ENCODE measurements at regions not wholly inside any gene's neighbourhood (a gene's known extent, or its start where the extent isn't known, plus 50 kb on each side); places are given as distances from the start of the nearest gene placed in this dataset.

- DNase-seq (ENCODE audit: low spot score), result peak; percentile 37
Observed at GRCh38 chr15:77819851-77820728, 187.4 kb upstream of the LINGO1 start.

DNA sequence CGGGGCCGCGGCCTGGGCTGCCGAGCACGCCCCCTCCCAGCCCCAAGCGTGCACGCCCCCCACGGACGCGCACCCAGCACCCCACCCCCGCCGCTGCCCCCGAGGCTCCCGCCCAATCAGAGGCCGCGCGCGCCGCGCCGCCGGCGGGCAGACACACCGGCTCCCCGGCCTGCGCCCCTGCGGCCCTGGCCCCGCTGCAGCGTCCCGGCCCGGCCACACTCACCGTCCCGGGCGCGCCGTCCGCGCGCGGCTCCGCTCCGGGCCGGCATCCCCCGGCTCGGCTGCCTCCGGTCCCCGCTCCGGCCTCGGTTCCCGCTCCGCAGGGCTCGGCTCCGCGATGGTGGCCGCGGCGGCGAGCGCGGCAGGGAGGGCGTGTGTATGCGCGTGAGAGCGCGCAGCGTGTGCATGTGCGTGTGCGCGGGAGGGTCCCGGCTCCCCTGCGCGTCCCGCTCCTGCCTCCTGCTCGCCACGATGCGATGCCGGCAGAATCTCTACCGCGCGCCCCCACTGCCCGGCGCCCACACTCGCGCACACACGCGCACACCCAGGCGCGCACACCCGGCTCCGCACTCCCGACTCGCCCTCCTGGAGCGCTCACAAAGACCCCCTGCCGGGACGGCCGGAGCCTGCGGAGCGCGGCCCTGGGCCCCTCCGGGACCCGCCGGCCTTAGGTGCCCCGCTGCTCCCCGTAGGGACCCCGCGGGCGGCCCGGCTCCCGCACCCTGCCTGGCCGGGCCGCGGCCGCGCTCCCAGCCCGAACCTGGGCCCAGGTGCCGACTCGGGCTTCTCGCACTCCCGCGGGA lies 186.5 kb upstream of the LINGO1 start:
- DNase-seq (ENCODE audit: low spot score), result peak; percentile 36

DNA sequence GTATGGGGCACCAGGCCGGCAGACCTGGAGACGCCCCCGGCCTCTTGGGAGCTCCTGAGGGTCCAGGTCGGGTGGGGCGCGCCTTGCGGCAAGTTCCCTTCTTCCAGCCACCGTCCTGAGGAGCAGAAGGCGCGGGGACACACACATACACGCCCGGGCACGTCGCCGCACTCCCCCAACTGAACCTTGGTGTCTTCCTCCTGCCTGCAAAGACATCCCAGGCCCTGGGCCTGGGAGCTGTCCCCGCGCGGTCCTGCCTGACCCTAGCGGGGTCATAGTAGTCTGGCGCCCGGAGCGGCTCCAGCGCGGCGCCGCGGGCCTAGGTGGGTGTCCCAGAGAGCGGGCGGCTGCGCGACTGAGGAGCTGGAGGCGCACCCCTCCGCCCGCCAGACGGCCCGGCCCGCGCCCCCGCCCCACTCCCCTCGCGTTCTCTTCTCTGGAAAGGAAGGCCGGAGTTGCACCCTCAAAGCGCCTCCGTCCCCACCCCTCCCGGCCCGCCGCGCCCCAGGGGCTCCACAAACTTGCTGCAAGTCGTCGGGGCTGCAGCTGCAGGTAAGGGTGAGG lies 185.9 kb upstream of the LINGO1 start:
- DNase-seq (ENCODE audit: low spot score), result no peak

- no peak for DNase-seq (ENCODE audit: low spot score)
Observed at GRCh38 chr15:77817434-77817833, 184.7 kb upstream of the LINGO1 start.

DNA sequence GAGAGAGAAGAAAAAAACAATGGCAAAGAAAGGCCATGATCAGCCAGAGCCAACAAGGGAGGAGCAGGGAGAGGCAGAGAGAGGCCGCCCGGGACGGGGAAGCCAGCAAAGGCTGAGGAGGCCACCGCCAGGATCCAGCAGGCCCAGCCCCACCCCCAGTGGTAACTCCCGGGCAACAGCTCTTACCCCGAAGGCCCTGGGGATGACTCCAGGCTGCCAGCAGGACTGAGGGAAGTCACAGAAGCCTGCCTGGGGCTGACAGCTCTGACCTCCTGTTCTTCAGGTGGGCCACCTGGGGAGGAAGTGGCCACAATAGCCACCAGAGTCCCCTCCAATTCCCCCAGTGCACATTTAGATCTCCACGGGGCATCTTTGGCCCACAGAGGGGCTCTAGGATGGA lies 184.3 kb upstream of the LINGO1 start:
- DNase-seq (ENCODE audit: low spot score), result no peak

- DNase-seq (ENCODE audit: low spot score), result no peak
Observed at GRCh38 chr15:77815015-77815414, 182.3 kb upstream of the LINGO1 start.

DNA sequence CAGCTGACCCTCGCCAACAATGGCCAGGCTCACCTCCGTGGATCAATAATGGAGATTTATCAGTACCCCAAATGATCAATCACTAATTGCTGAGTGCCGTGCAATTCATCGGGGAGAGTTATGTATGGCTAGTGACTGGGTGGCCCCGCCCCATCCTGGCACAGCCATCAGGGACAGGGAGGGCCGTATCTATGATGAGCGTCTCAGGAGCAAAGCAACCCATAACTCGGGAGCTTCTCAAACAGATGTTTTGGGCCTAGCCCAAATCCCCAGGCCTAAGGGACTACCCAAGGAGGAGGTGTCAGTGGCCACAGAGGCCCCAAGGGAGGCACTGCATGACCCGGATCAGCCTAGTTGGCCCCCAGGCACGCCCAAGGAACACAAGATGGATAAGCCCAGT lies 180.0 kb upstream of the LINGO1 start:
- DNase-seq (ENCODE audit: low spot score), result no peak

GRCh38 chr15:77811270-77811669 lies 178.6 kb upstream of the LINGO1 start:
- no peak for DNase-seq (ENCODE audit: low spot score)

DNA sequence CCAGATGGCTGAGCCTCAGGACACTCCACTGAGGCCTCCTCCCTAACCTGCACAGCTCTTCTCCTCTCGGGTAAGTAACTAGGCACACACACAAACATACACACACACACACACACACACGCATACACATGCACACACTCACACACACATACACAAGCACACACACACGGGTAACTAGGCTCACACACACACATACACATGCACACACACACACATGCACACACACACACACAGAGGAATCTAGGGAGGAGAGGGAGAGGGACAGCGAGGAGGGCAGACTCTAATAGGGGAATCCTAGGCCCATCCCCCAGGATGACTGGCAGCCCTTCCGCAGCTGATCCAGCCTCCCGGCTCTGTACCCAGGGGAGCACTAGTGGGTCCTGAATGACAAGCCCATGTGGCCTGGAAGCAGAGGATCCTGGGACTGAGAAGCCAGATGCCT lies 177.4 kb upstream of the LINGO1 start:
- no peak for DNase-seq (ENCODE audit: low spot score)

GRCh38 chr15:77808581-77809177 lies 176.0 kb upstream of the LINGO1 start:
- DNase-seq (ENCODE audit: low spot score), result no peak

GRCh38 chr15:77808075-77808474 lies 175.4 kb upstream of the LINGO1 start:
- DNase-seq (ENCODE audit: low spot score), result no peak

GRCh38 chr15:77807611-77808010 lies 174.9 kb upstream of the LINGO1 start:
- no peak for DNase-seq (ENCODE audit: low spot score)

DNA sequence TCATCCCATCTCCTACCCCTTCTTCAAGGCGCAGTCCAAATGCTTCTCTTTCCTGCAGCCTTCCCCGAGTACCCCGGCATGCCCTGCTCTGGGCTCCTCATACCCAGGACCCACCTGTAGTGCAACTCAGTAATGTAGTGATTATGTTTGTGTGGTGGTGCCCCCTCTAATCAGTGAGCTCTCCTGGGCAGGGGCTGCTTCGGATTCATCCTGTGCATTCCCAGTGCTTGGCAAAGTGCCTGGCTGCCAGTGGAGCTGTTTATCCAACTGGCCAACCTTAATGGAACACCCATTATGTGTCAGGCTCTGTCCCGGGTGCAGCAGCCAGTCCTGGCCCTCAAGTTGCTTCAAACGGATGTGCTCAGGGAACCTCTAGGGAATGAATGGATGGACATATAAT lies 174.4 kb upstream of the LINGO1 start:
- no peak for DNase-seq (ENCODE audit: low spot score)

DNA sequence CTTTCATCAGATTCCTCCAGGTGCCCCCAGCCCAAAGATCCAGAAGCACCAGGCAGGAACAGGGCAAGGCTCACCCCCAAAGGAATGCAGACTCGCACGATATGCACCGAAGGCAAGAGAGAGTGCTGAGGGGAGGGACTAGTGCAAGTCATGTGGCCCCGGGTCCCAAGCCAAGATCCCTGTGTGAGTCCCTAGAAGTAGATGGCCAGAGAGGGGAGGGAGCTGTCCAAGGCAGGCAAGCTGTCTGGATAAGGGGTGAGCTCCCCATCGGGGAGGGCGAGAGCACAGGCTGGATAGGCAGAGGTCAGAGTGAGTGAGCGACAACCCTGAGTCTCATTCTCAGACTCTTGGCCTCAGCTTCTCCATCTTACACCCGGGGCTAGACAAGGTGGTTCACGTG lies 171.5 kb upstream of the LINGO1 start:
- DNase-seq (ENCODE audit: low spot score), result no peak

DNA sequence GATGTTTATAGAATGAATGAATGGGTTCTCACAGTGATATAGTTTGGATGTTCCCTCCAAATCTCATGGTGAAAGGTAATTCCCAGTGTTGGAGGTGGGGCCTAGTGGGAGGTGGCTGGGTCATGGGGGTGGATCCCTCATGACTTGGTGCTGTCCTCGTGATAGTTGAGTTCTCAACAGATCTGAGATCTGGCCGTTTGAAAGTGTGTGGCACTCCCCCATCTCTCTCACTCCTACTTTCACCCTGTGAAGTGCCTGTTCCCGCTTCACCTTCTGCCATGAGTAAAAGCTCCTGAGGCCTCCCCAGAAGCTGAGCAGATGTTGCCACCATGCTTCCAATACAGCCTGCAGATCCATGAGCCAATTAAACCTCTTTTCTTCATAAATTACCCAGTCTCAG lies 170.8 kb upstream of the LINGO1 start:
- DNase-seq (ENCODE audit: low spot score), result no peak

- no peak for DNase-seq (ENCODE audit: low spot score)
Observed at GRCh38 chr15:77800305-77800704, 167.6 kb upstream of the LINGO1 start.

- no peak for DNase-seq (ENCODE audit: low spot score)
Observed at GRCh38 chr15:77798847-77799246, 166.1 kb upstream of the LINGO1 start.

DNA sequence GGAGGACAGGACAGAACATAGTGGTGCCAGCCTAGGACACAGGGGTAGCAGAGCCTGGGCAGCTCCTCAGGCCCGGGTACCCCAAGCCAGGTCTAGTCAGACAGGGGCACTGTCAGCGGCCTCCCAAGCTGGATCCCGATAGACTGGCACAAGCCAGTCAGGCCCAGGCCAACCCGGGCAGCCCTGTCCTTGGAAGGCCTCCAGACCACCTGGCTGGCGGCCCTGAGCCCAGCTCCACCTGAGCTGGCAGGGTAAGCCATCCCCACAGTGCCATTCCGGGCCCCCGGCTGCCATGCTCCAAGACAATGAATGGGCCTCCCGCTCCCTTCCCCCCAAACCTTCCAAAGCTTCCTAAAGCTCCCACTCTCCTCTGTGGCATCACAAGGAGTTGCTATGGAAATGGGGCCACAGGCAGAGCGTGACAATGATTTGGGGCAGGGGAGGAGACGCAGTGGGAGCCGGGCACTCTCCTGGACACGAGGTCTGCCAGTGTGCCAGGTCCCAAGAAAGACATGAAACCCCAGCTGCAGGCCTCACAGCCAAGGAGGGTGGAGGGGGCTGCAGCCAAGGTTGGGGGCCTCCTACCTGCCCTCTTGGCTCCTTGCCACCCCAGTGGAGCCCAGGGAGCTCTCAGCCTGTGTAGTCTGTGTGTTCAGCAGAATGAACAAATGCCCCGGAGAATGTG lies 165.6 kb upstream of the LINGO1 start:
- DNase-seq (ENCODE audit: low spot score), result no peak

- no peak for DNase-seq (ENCODE audit: low spot score)
Observed at GRCh38 chr15:77797270-77797669, 164.6 kb upstream of the LINGO1 start.

- no peak for DNase-seq (ENCODE audit: low spot score)
Observed at GRCh38 chr15:77796046-77796729, 163.5 kb upstream of the LINGO1 start.

- no peak for DNase-seq (ENCODE audit: low spot score)
Observed at GRCh38 chr15:77795446-77795845, 162.7 kb upstream of the LINGO1 start.

Data from GM03348 (cell line).